ENCODE measurements at regions not wholly inside any gene's neighbourhood (a gene's known extent, or its start where the extent isn't known, plus 50 kb on each side); places are given as distances from the start of the nearest gene placed in this dataset.

GRCh38 chr3:174783502-174783901, 75.6 kb upstream of the NAALADL2 start:
- H3K4me1 ChIP-seq = no peaks in the 10 kb centered on the region
- H3K9me3 ChIP-seq (ENCODE audit: control insufficient read depth, low read length) = no peaks in the 10 kb centered on the region
- H3K36me3 ChIP-seq (ENCODE audit: control insufficient read depth, insufficient read depth, low read length) = no peaks in the 10 kb centered on the region
- H3K27ac ChIP-seq = no peak overlapping the region
- H3K9ac ChIP-seq = no peak overlapping the region
- H3K4me2 ChIP-seq (ENCODE audit: low read length) = no peak overlapping the region
- no peaks in the 10 kb centered on the region for H3K27me3 ChIP-seq (ENCODE audit: control insufficient read depth, insufficient read depth, low read length)
- no peaks in the 10 kb centered on the region for H3K79me2 ChIP-seq
- no peak overlapping the region for H2AFZ ChIP-seq
- H3K4me3 ChIP-seq (ENCODE audit: low read depth, low read length) = no peak overlapping the region
- no peak for TF ChIP-seq CTCF (IDR thresholded peaks at IDR 0.05)

- H3K9ac ChIP-seq = no peak overlapping the region
- H2AFZ ChIP-seq = no peak overlapping the region
- H3K4me3 ChIP-seq (ENCODE audit: low read depth, low read length) = no peak overlapping the region
- no peaks in the 10 kb centered on the region for H3K79me2 ChIP-seq
- H3K4me1 ChIP-seq = no peaks in the 10 kb centered on the region
- no peaks in the 10 kb centered on the region for H3K9me3 ChIP-seq (ENCODE audit: control insufficient read depth, low read length)
- H3K27ac ChIP-seq = no peak overlapping the region
- no peak for TF ChIP-seq CTCF (IDR thresholded peaks at IDR 0.05)
- no peaks in the 10 kb centered on the region for H3K27me3 ChIP-seq (ENCODE audit: control insufficient read depth, insufficient read depth, low read length)
- no peak overlapping the region for H3K4me2 ChIP-seq (ENCODE audit: low read length)
- no peaks in the 10 kb centered on the region for H3K36me3 ChIP-seq (ENCODE audit: control insufficient read depth, insufficient read depth, low read length)
Observed at GRCh38 chr3:174784206-174784934, 74.8 kb upstream of the NAALADL2 start.

GRCh38 chr3:174786825-174787224, 72.3 kb upstream of the NAALADL2 start:
- H3K4me3 ChIP-seq (ENCODE audit: low read depth, low read length) = no peak overlapping the region
- no peak overlapping the region for H3K4me2 ChIP-seq (ENCODE audit: low read length)
- H2AFZ ChIP-seq = no peak overlapping the region
- H3K36me3 ChIP-seq (ENCODE audit: control insufficient read depth, insufficient read depth, low read length) = no peaks in the 10 kb centered on the region
- no peaks in the 10 kb centered on the region for H3K9me3 ChIP-seq (ENCODE audit: control insufficient read depth, low read length)
- H3K9ac ChIP-seq = no peak overlapping the region
- no peaks in the 10 kb centered on the region for H3K4me1 ChIP-seq
- no peaks in the 10 kb centered on the region for H3K27me3 ChIP-seq (ENCODE audit: control insufficient read depth, insufficient read depth, low read length)
- no peak overlapping the region for H3K27ac ChIP-seq
- H3K79me2 ChIP-seq = no peaks in the 10 kb centered on the region
- TF ChIP-seq CTCF (IDR thresholded peaks at IDR 0.05) = no peak

GRCh38 chr3:174791161-174791560, 68.0 kb upstream of the NAALADL2 start:
- TF ChIP-seq CTCF (IDR thresholded peaks at IDR 0.05) = no peak
- Histone ChIP-seq H3K4me2 (ENCODE audit: low read length) (no peak overlapping the region), H3K27ac (no peak overlapping the region), H3K27me3 (ENCODE audit: control insufficient read depth, insufficient read depth, low read length) (no peaks in the 10 kb centered on the region), H2AFZ (no peak overlapping the region), H3K36me3 (ENCODE audit: control insufficient read depth, insufficient read depth, low read length) (no peaks in the 10 kb centered on the region), H3K4me1 (no peaks in the 10 kb centered on the region), H3K4me3 (ENCODE audit: low read depth, low read length) (no peak overlapping the region), H3K9me3 (ENCODE audit: control insufficient read depth, low read length) (no peaks in the 10 kb centered on the region), H3K79me2 (no peaks in the 10 kb centered on the region), H3K9ac (no peak overlapping the region)

GRCh38 chr3:174792864-174793263, 66.3 kb upstream of the NAALADL2 start:
- Histone ChIP-seq H3K9me3 (ENCODE audit: control insufficient read depth, low read length) (no peaks in the 10 kb centered on the region), H3K27me3 (ENCODE audit: control insufficient read depth, insufficient read depth, low read length) (no peaks in the 10 kb centered on the region), H3K79me2 (no peaks in the 10 kb centered on the region), H3K36me3 (ENCODE audit: control insufficient read depth, insufficient read depth, low read length) (no peaks in the 10 kb centered on the region), H3K4me2 (ENCODE audit: low read length) (no peak overlapping the region), H3K9ac (no peak overlapping the region), H3K4me3 (ENCODE audit: low read depth, low read length) (no peak overlapping the region), H2AFZ (no peak overlapping the region), H3K27ac (no peak overlapping the region), H3K4me1 (no peaks in the 10 kb centered on the region)
- TF ChIP-seq CTCF (IDR thresholded peaks at IDR 0.05) = no peak

Measured in parathyroid adenoma (tissue), 2 donors.